Smooth muscle cell (in vitro differentiated cells): ENCODE measurements at regions not wholly inside any gene's neighbourhood (a gene's known extent, or its start where the extent isn't known, plus 50 kb on each side); places are given as distances from the start of the nearest gene placed in this dataset.
"Not testable (repeated sequence)": the region's sequence is repeated elsewhere in the genome, so short reads cannot be mapped to it uniquely, and the experiment has no call there.

Experiments used
- DNase-seq: peaks from one replicate; lab custom pipeline; 2025; ENCODE audit not compliant: unreplicated experiment; lab: John Stamatoyannopoulos, UW
- H2AFZ ChIP-seq: fragments of 200-600 bp; sonication (generic); 2 replicates; pipeline ENCODE4 v1.6.0; 2016; ENCODE audit warnings: antibody characterized with exemption, low read depth, mild to moderate bottlenecking
- H3F3A ChIP-seq: fragments of 200-600 bp; sonication (generic); 2 replicates; pipeline ENCODE4 v1.6.0; 2017; ENCODE audit warnings: antibody characterized with exemption, low read depth
- H3K27ac ChIP-seq: fragments of 200-600 bp; sonication (generic); 2 replicates; pipeline ENCODE4 v1.5.1; 2016; ENCODE audit warnings: low read depth, mild to moderate bottlenecking
- H3K27me3 ChIP-seq: fragments of 200-600 bp; sonication (generic); 2 replicates; pipeline ENCODE4 v1.6.1; 2016; ENCODE audit warnings: low read depth, mild to moderate bottlenecking
- H3K36me3 ChIP-seq: fragments of 200-600 bp; sonication (generic); 2 replicates; pipeline ENCODE4 v1.5.1; 2016; ENCODE audit warnings: low read depth
- H3K4me1 ChIP-seq: fragments of 200-600 bp; sonication (generic); 2 replicates; pipeline ENCODE4 v1.5.1; 2016; ENCODE audit warnings: low read depth
- H3K4me2 ChIP-seq: fragments of 200-600 bp; sonication (generic); 2 replicates; pipeline ENCODE4 v1.6.0; 2016; ENCODE audit warnings: mild to moderate bottlenecking
- H3K4me3 ChIP-seq: fragments of 200-600 bp; sonication (generic); 2 replicates; pipeline ENCODE4 v1.5.1; 2016; ENCODE audit warnings: mild to moderate bottlenecking
- H3K79me2 ChIP-seq: fragments of 200-600 bp; sonication (generic); 2 replicates; pipeline ENCODE4 v1.6.0; 2016; ENCODE audit warnings: low read depth, mild to moderate bottlenecking
- H3K9ac ChIP-seq: fragments of 200-600 bp; sonication (generic); 2 replicates; pipeline ENCODE4 v1.6.0; 2016; ENCODE audit warnings: low read depth
- H3K9me3 ChIP-seq: fragments of 200-600 bp; sonication (generic); replicated peaks from 2 replicates; pipeline ENCODE4 v1.5.1; 2016; ENCODE audit warnings: low read depth
- H4K20me1 ChIP-seq: fragments of 200-600 bp; sonication (generic); 2 replicates; pipeline ENCODE4 v1.6.0; 2016; ENCODE audit warnings: low read depth
- CTCF ChIP-seq: fragments of 200-600 bp; sonication (generic); IDR thresholded peaks from 2 replicates; pipeline ENCODE4 v1.5.1; 2017; ENCODE audit warnings: borderline replicate concordance, mild to moderate bottlenecking, antibody characterized with exemption; ENCODE audit not compliant: insufficient read depth, poor library complexity, severe bottlenecking
- WGBS: methylation state at CpG from one replicate; pipeline ENCODE4 v1.1.7; 2016; ENCODE audit warnings: low lambda C conversion rate; 5-methylcytosine and 5-hydroxymethylcytosine counted together

- H3K27me3 ChIP-seq: no peaks in the 10 kb centered on the region
- H4K20me1 ChIP-seq: no peaks in the 10 kb centered on the region
- H3K36me3 ChIP-seq: no peaks in the 10 kb centered on the region
- H2AFZ ChIP-seq: no peak overlapping the region
- H3K4me2 ChIP-seq: no peak overlapping the region
- no peak for TF ChIP-seq CTCF
- H3K9ac ChIP-seq: no peak overlapping the region
- H3K4me1 ChIP-seq: no peaks in the 10 kb centered on the region
- WGBS: 63% methylated on average over 4 of the region's 4 CpGs
- no peak overlapping the region for H3K27ac ChIP-seq
- no peak overlapping the region for H3K4me3 ChIP-seq
- no peaks in the 10 kb centered on the region for H3F3A ChIP-seq
- DNase-seq: no peak
- H3K9me3 ChIP-seq: no peaks in the 10 kb centered on the region
- H3K79me2 ChIP-seq: no peaks in the 10 kb centered on the region
These were observed 238.8 kb upstream of the GRIA3 start for GRCh38 chrX:122945328-122945727.

- H4K20me1 ChIP-seq: no peaks in the 10 kb centered on the region
- no peaks in the 10 kb centered on the region for H3F3A ChIP-seq
- H2AFZ ChIP-seq: no peak overlapping the region
- peaks cover 3% of the 10 kb centered on the region for H3K9me3 ChIP-seq
- H3K79me2 ChIP-seq: no peaks in the 10 kb centered on the region
- no peak for TF ChIP-seq CTCF
- H3K4me1 ChIP-seq: no peaks in the 10 kb centered on the region
- no peaks in the 10 kb centered on the region for H3K36me3 ChIP-seq
- no peak overlapping the region for H3K4me3 ChIP-seq
- H3K9ac ChIP-seq: no peak overlapping the region
- no peaks in the 10 kb centered on the region for H3K27me3 ChIP-seq
- H3K27ac ChIP-seq: no peak overlapping the region
- 46% methylated on average over 2 of the region's 2 CpGs for WGBS
- no peak for DNase-seq
- H3K4me2 ChIP-seq: no peak overlapping the region
These were observed 211.5 kb upstream of the GRIA3 start for GRCh38 chrX:122972604-122973003.

DNA sequence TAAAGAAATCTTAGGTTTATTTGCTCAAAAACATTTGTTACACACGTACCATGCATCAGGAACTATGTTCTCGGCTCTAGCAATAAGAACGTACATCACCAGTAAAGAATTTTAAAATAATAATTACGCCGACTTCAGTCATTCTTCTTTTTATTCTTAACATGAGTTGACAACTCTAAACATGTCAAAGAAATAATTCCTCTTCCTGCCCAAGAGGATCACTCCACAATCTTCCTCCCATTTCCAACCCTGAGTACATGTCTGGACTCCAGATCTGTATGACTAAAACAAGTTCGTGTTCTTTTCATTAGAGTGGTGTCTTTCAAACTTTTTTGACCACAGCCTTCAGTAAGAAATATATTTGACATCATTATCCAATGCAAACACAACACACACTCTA is 201.6 kb upstream of the GRIA3 start:
- H4K20me1 ChIP-seq: no peaks in the 10 kb centered on the region
- no peak overlapping the region for H3K4me3 ChIP-seq
- H3K9ac ChIP-seq: no peak overlapping the region
- no peak overlapping the region for H3K4me2 ChIP-seq
- no peak for TF ChIP-seq CTCF
- no peaks in the 10 kb centered on the region for H3K27me3 ChIP-seq
- DNase-seq: no peak
- H3K4me1 ChIP-seq: no peaks in the 10 kb centered on the region
- no peaks in the 10 kb centered on the region for H3K79me2 ChIP-seq
- 76% methylated on average over 6 of the region's 6 CpGs for WGBS
- no peak overlapping the region for H3K27ac ChIP-seq
- H3K9me3 ChIP-seq: no peaks in the 10 kb centered on the region
- no peak overlapping the region for H2AFZ ChIP-seq
- H3K36me3 ChIP-seq: no peaks in the 10 kb centered on the region
- H3F3A ChIP-seq: no peaks in the 10 kb centered on the region

DNA sequence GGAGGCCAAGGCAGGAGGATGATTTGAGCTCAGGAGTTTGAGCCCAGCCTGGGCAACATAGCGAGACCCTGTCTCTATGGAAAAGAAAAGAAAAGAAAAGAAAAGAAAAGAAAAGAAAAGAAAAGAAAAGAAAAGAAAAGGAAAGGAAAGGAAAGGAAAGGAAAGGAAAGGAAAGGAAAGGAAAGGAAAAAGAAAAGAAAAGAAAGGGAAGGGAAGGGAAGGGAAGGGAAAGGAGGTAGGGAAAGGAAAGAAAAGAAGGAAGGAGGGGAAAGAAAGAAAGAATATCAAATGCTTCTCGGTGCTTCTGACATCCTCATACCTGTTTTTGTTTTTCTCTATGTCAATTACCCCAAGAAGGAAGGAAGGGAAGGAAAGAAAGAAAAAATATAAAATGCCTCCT is 181.2 kb upstream of the GRIA3 start:
- not testable (repeated sequence) for H3F3A ChIP-seq, H3K27me3 ChIP-seq, H3K4me3 ChIP-seq, H3K9ac ChIP-seq, H3K27ac ChIP-seq, H3K36me3 ChIP-seq, H2AFZ ChIP-seq, H3K4me2 ChIP-seq, DNase-seq, H3K4me1 ChIP-seq, H4K20me1 ChIP-seq, H3K79me2 ChIP-seq, H3K9me3 ChIP-seq
- WGBS: 76% methylated on average over 2 of the region's 2 CpGs
